GM21447 (cell line): ENCODE measurements at regions not wholly inside any gene's neighbourhood (a gene's known extent, or its start where the extent isn't known, plus 50 kb on each side); places are given as distances from the start of the nearest gene placed in this dataset.
"Not testable (repeated sequence)": the region's sequence is repeated elsewhere in the genome, so short reads cannot be mapped to it uniquely, and the experiment has no call there.

Source experiments
- ATAC-seq: cut with Tn5 transposase; IDR thresholded peaks from one replicate; pipeline ENCODE4 v1.9.1; 2021; ENCODE audit not compliant: unreplicated experiment

- no peak for ATAC-seq
Observed at GRCh38 chr20:24832518-24832917, 116.6 kb upstream of the CST7 start.

GRCh38 chr20:24833592-24833991 is 115.5 kb upstream of the CST7 start:
- ATAC-seq: no peak

DNA sequence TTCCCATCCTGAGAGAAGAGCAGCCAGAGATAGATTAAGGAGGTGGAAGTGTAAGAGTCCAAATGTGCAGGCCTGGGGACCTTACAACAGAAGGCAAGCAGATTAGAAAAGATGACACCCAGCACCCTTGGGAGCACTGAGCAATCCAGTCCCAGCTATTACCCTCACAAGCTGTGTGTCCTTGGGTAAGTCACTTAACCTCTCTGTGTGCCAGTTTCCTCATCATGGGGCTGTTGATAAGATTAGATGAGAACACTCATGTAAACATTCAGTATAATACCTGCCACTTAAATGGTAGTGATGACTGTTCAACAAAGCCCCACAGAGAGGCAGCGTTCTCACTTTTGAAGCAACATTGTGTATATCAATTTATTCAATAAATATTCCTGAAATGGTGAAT is 114.8 kb upstream of the CST7 start:
- no peak for ATAC-seq

- no peak for ATAC-seq
Observed at GRCh38 chr20:24835195-24835594, 113.9 kb upstream of the CST7 start.

GRCh38 chr20:24836041-24836533 is 113.0 kb upstream of the CST7 start:
- ATAC-seq: no peak

DNA sequence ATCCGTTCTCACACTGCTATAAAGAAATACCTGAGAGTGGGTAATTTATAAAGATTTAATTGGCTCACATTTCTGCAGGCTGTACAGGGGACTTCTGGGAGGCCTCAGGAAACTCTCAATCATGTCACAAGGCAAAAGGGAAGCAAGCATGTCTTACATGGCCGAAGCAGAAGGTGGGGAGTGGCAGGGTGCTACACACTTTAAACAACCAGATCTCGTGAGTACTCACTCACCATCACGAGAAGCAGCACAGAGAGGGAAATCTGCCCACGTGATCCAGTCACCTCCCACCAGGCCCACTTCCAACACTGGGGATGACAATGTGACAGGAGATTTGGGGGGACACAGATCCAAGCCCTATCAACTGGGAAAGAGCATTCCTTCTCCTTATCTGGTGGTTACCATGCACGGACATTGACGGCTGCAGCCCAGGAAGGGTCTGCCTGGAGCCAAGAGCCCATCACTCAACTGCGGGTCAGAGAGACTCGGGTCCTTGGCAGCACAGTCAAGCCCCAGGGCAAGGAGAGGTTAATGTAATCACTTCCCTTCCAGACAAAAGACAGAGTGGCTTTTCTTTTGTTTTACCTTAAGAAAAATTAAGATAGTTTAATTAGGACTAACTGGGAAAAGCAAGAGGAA is 112.3 kb upstream of the CST7 start:
- no peak for ATAC-seq

DNA sequence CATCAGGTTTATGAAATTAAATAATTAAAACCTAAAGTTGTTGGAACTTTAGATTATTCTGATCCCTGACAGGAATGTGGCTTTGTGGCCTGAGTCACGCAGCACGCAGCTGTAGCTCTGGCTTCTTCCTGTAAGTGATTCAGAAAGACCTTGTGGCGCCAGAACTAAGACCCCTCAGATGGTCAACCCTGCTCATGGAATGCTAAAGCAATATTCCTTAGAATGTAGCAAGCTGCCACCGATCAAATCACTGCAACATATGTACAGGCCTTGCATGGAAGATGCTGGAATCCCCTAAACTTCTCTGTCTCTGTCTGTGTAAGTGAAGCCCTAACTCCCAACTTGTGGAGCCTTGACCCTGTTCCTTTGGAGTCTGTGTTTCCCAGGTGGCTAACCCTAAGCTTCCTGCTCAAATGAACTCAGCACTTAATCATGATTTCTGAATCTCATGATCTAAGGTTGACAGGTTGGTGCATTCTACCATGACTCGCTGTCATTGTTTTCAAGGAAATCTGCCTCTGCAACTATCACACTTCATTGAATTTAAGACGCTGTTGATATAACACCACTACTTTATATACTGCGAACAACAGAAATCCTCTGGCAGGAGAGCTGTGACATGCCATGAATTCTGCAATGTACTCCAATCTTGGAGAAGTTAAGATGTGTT is 111.2 kb upstream of the CST7 start:
- no peak for ATAC-seq

- ATAC-seq: no peak
Observed at GRCh38 chr20:24838546-24839535, 110.2 kb upstream of the CST7 start.

GRCh38 chr20:24840121-24840713 is 108.9 kb upstream of the CST7 start:
- peak; percentile 24 for ATAC-seq

GRCh38 chr20:24842274-24842917 is 106.7 kb upstream of the CST7 start:
- no peak for ATAC-seq

DNA sequence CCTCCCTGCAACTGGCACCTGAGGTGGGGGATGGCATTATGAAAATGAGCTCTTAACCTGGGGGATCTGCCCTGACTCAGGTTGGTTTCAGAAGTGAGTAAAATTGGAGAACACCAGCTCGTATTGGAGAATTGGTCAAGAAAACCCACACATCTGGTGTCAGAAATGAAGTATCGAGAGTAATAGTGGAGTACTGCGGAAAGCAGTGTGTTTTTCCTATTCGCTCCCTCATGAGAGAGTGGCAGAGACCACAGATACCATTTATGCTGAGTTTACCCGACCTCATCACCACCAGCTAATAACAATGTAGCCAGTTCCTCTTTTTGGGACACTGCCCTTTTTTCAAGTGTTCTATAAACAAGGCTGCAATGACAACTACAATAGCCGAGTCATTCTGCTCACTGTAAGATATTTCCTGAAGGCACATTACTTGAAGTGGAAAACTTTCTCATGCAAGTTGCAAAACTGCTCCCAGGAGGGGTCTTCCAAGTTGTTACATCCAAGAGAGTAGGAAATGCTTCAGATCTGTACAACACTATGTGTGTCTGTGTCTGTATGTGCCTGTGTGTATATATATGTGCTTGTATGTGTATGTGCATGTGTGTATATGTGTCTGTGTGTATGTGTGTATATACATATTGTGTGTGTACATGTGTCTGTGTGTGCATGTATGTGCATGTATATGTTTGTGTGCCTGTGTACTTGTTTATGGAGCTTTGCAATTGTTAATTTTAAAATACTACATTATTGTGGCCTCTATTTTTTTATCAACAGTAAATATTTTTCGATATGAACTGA is 106.0 kb upstream of the CST7 start:
- peak; percentile 88 for ATAC-seq

- ATAC-seq: no peak
Observed at GRCh38 chr20:24850176-24850575, 98.9 kb upstream of the CST7 start.

DNA sequence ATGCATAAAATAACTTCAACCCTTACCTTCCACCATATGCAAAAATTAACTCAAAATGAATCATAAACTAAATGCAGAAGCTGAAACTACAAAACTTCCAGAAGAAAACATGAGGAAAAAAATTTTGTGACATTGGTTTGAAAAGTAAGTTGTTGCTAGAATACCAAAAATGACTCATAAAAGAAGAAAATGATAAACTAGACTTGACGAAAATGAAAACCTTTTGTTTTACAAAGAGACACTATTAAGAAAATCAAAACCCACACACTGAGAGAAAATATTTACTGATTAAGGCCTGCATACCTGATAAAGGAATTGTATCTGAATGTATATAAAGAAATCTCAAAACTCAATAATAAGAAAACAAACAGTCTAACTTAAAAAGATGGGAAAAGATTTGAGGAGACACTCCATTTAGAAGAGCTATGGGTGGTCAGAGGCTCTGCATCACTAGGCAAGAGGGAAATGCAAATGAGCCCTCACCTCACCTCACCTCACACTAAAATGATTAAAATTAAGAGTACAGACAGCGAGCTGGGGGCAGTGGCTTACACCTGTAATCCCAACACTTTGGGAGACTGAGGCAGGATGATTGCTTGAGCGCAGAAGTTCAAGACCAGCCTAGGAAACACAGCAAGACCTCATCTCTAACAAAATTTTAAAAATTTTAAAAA is 97.6 kb upstream of the CST7 start:
- peak; percentile 53 for ATAC-seq

DNA sequence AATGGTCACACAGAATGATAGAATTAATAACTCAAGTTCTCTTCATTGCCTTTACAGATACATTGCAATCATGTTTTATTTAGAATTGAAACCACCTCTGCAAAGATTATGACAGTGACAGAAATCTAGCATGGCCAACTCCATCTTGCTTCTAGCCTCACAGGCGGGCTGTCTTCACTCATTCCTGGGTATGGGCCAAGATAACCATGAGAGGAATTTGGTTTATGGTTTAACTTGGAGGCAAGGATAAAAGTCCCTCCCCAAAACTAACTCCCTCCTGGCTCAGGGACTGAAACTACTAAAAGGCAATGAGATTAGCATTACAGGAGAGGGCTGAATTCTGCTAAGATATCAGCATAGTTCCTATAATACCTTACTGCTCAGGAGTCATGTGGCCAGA is 95.2 kb upstream of the CST7 start:
- no peak for ATAC-seq

DNA sequence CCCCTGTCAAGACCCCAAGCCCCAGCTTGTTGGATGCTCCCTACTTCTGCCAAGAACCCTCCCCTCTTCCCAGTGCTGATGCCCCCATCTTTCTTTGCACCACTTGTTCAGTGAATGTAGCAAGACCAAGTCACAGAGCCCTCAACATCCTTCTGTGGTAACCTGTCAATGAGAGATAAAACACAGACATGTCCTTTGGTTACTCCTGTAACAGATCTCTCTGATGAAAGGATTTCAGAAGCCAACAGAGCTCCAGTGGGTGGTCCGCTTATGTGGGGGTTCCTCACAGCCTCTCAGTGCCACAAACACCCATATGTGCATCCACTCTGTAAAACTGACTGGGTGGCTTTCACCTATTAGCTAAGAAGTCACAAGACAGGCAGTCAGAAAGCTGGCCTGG is 93.2 kb upstream of the CST7 start:
- no peak for ATAC-seq

GRCh38 chr20:24858500-24858899 is 90.6 kb upstream of the CST7 start:
- ATAC-seq: not testable (repeated sequence)

DNA sequence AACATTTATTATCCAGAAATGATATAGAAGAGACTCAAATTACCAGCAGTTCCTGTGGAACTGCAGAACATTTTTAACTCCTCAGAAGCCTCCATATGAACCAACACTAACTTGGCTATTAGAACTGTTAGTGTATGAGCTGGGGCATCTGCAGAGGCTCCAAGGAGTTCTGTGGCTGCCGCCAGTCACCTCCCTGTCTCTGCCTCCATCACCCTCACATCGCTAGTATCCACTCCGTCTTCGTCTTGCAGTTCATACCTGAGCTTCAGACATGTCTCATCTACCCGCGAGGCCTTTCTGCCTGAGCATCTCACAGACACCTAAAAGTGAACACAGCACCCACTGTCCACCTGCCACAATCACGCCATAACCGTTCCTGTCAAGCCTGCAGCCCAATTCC is 89.5 kb upstream of the CST7 start:
- no peak for ATAC-seq

DNA sequence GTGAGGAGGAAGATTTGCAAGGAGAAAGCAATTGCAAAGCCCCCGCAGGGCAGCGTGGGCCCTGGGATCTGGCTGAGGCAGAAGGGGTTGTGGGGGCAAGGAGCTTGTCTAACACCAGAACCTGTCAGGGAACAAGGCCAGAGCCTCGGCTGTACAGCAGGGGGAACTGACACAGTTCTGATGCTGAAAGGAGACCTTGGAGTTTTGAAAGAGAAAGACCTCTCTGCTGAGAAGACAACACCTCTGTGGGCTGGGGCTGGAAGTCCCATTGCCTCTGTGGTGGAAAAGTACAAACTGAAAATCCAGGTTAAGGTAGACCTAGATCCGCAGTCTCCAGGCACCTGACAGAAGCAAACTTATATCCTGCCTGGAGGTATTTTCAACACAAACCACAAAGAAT is 86.9 kb upstream of the CST7 start:
- ATAC-seq: no peak

- no peak for ATAC-seq
Observed at GRCh38 chr20:24862606-24863005, 86.5 kb upstream of the CST7 start.
